Activated naive CD4-positive, alpha-beta T cell (primary cell): ENCODE measurements at regions not wholly inside any gene's neighbourhood (a gene's known extent, or its start where the extent isn't known, plus 50 kb on each side); places are given as distances from the start of the nearest gene placed in this dataset.

Experiments
- DNase-seq, 4 experiments: peaks; one replicate each; lab custom pipeline; 2025; lab: John Stamatoyannopoulos, UW

DNA sequence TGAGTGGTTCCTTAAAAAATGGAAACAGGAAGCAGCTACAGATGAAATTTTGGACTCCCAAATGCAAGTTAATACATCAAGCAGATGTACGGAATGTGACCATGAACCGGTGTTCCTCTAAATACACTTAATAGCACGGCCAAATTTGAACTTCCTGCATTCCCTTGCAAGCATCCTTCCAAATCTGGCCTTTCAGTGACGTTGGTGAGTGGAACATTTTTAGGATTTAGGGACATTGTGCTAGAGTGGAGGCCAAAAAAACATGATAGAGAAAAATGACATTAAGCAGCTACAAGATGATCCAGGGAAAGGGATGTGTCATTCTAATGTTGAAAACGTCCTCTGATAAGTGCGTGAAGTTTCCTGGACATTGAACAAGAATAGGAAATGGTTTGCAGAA lies 62.1 kb downstream of the CTAGE1 start:
- no peak for DNase-seq

DNA sequence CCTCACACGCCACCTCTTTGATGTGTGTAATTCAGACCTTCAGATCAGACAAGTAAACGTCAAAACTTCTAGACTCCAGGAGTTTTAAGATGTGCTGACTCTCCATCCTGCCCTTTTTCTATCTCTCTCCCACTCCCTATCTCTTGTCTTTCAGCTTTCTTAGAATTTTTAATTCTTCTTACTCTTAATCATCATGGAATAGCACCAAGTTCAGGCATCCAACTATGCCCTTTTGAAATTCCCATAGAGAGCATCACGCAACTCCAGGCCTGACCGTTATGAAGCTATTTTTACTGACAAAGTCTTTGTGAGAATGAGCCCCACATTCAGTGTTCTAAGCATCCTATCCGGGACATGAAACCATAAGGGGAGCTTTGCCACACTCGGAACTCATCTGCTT lies 62.6 kb downstream of the CTAGE1 start:
- no peak for DNase-seq

DNA sequence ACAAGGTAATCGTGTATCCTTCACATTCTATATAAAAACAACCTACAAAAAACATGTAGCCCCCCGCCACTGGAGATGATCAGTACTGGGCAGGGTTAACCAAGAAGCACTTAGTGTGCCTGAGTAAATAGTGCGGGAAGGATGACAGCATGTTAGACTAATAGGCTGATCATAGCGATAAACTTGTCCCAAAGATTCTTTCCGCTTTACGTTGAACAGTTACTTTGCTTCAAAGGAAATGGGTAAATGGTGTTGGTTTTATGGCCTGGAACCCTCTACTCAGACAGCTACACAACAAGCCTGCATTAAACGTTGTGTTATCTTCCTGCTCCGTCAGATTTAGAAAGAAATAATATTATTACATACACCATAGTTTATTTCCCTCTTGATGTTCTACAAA lies 67.7 kb downstream of the CTAGE1 start:
- no peak for DNase-seq

DNA sequence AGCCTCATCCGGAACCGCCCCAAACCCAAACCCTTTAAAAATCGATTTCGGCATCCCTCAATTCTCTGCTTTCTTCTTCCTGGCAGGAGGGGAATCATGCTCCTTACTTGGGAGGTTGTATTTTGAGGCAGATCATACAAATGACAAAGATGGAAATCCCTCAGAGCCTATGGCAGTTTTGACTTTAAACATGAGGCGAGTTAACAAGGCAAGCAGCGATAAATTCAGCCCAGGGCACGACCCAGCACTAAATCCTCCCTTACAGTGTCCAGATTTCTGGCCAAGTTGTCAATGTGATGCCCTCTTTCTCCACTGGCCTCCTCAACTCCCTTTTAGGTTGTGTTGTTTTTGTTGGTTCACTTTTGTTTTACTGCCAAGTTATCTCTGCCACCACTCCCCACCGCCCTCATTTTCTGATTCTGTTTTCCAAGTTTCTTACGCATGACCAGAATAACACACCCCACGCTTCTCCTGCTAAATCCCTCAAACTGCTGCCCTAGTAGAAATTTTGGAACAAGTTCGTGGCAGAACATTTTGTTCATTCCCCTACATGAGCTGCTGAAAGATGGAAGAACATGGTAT lies 68.3 kb downstream of the CTAGE1 start:
- no peak for DNase-seq

DNA sequence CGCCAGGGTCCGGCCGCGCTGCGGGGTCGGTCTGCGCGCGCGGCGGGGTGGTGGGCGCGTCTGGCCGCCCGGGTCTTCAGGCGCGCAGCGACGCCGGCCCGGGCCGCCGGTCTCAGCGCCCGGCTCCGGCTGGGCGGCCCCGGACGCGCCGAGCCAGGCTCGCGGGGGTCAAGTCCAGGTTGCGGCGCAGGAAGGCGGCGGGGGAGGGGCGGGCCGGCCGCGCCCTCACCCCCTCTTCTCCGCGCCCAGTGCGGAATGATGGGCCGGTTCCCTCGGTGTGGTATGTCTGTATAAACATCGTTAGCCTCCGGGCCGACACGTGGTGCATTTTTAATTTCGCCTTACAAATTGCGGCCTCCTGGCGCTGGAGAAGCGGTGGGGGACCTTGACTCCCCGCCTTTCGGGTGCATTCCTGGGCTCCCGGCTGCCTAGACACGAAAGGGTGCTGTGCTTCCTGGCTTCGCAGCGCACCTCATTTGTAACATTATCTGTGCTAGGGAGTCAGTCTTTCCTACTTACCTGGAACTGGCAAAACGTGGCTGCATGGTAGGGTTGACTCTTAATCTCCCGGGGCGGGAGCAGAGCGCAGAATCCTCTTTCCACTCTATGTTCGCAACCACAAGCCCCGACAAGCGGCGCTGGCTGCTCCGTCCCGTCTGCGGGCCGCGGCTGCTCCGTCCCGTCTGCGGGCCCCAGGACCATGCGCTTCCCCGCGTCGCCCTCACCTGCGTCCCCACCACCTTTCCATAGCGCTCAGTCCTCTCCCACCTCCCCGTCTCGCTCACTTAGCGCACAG lies 69.0 kb downstream of the CTAGE1 start:
- no peak for DNase-seq

DNA sequence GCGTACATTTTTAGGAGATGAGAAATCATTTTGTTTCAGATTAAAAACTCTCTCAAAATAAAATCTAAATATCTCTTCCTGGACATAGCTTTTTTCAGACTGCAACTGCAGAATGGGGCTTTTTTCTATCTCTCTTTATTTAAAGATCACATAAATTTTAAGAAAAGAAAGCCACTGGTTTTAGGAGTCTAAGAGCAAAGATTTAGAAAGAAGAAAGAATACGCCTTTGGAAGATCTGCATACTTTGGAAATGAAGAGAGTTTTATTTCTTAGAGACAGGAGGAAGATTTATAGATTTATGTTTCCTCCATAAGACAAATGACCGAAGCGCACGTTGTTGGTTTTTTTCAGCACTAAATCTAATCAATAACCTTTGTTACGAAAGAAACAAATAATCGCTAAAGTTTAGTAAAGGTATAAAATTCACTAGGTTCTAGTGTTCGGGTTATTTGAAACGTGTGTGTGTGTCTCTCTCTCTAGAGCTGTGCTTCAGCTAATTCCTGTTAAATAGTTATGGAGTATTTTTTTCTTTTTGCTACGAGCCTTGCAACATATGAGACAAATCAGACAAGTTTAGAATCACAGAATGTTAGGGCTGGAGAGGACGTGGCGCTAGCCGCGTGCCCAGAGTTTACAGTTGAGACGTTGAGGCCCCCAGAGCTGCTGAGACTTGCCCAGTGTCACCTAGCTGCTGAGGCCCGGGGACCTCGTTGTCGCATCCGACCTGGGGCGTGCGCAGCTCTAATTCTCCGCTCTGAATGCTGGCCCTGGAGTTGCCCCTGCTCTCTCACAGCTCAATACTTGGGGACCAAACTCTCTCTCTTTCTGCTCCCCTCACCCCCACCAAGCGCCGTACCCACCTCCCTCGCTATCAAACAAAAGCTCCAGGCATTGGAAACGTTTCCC lies 69.9 kb downstream of the CTAGE1 start:
- no peak for DNase-seq

DNA sequence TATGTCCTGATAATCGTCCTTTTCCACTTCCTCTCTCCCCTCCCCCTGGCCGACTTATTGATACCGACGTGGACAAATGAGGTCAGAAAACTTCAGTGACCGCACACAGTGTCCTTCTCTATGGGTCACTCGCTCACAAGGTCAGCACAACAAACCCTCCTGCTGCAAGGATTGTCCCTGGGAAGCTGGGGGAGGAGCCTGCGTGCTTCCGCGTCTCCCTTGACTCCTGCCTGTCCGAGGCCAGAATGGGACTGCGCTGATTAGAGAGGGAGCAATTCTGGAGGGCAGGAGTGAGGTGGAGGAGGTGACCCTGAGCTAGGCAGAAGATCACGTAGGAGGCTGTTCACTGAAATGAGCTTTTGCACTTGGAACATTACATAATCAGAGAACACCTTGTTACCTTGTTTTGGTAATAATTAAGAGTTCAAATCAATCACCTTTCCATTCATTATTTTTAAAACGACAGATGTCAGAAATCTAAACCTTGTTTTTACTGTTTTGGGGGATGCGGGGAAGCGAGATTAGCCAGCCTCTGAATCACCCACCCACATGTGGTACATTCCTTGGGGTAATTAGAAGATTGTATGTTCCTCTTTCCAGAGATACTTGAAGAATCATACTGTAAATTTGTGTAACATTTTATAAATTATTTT lies 70.6 kb downstream of the CTAGE1 start:
- no peak for DNase-seq

DNA sequence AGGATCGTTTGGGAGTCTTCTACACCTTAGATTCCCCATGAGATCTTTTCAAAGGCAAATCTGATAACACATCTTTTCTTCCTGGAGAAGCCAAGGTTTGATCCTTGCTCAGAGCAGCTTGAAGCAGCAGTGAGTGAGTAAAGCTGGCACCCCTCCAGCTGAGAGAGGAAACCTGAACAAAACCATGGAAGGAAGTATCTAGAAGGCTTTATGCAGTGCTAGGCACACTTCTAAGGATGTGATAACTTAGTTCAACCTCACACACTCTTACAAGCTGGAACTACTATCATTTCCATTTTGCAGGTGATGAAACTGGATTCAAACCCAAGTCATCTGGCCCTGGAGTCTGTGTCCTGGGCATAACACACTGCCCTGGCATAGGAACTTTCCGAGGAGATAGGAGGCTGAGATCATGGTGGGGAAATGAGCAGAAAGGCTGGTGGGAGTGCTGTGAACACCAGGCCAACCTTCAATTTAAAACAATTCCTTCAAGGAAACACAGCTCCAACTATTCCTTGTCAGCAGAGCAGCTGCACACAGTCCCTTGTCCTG lies 71.2 kb downstream of the CTAGE1 start:
- DNase-seq = no peak

DNA sequence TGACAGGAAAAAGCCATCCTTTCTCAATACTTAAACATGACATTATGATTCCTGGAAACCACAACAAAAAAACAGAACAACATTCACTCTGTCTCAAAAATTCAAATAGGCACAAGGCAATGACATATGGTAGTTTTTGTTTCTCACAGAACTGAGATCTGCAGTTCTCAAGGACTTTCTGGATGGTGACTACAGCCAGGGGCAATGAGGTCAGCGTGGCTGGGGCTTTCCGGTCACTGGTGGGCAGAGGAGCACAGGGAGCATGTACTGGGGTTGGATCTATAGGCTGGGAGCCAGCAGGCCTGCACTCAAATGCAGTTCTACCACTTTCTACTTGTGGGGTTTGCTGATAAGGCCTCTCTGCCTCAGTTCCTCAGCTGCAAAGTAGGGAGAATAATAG lies 72.0 kb downstream of the CTAGE1 start:
- DNase-seq = no peak

DNA sequence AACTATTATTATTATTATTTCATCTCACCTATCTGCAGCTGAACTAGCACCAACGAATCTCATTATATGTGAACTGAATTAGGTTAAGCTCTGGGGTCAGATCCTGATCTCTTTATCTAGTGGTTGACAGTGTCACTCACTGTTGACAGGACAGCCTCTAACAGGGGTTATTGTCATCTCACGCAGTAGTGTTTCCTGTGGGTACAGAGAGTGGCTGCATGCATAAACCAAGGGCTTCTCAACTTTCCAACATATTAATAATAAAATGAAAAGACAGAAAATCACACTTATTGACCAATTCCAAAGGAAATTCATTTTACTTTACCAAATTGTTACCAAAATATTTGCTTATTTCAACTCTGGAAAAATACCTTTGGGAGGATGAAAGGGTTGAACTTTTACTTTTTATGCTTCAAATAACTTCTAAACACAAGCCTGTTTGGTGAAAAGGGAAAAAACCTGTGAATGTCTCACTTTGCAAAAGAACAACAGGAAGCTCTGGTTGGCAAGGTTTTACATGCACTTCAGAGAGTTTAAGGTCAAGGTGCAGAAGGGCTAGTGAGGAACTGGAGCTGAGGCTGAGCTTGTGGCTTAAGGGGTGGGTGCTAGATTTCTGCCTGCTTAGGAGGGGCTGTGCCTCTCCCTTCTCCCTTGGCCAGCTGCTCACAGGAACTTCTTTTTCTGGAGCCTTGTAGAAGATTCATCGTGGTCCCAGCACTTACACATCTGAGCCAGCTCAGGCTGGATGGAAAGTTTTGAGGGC lies 72.6 kb downstream of the CTAGE1 start:
- DNase-seq = no peak

DNA sequence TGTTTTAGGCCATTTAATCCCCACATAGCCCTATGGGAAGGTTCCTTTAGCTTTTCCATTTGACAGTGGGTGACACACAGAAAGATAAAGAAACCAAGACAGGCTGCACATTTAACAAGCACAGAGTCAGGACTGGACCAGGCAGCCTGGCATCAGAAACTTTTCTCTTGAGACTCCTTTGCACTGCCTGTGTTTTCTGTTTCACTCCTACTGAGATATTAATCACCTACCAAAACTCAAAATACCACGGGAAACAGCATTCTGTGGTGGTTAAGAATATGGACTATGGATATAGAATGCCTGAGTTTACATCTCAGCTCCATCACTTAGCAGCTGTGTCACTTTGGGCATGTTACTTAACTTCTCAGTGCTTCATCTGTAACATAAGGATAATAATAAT lies 73.3 kb downstream of the CTAGE1 start:
- no peak for DNase-seq

DNA sequence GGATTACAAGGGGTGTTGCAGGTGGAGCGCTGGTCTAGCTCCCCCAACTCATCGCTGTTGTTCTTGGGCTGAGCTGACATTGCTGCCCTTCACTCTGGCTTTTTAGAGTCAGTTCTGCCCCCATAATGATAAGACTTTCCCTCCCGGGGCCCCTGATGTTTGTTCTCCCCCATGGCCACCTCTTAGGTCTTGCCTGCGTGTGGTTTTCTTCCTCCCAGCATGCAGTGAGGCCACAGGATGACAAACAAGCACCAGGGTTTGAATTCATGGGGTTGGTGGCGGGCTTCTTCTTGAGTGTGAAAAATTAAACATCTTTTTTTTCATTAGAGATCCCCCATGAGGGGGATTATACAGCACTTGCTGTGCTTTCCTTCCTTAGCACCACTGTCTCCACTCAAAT lies 74.1 kb downstream of the CTAGE1 start:
- DNase-seq = no peak

DNA sequence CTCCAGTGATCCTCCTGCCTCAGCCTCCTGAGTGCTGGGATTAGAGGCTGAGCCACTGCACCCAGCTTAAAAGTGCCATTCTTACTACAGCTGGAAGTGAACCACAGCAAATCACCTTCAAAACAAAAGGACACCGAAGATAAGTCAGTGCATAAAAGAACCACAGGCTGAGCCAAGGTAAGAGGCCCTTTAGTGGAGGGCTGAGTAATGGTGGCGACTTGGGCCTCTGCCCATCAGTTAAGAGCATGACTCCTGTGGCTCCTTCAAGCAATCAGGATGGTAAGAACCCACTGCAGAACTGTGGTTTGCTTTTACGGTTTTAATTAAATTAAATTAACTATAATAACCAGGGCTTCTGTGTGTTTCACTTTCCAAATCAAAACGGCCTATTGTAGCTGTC lies 75.1 kb downstream of the CTAGE1 start:
- DNase-seq = no peak

DNA sequence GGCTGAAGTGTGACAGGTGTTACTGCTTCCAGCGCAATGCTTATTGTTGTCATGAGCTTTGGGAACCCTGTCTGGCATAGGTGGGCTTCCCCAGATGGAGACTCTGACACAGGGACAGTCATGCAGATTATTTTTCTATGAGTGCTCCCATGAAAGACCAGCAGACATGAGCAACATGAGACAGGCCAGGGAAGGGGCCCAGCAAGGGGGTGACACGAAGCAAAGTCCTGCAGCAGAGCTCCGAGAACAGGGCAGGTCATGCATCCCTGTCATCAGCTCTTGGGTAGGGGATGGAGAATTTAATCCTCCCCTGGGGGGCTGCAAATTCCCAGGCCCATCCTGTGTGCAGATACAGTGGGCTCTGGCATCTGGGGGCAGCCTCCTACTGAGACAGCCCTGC lies 77.4 kb downstream of the CTAGE1 start:
- DNase-seq = no peak

DNA sequence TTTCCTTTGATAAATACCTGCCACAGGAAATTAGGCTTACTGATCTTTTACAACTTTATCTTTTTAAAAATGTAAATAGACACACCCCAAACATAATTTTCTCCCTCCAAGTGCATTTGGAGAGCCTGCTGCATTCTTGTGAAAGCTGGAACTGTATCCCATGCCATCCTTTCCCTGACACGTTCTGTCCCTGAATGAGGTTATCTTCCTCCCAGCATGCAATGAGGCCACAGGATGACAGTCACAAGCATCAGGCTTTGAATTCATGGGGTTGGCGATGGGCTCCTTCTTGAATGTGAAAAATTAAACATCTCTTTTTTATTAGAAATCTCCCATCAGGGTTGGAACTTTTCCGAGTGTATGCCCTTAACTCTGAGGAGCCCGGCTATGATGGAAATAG lies 77.8 kb downstream of the CTAGE1 start:
- no peak for DNase-seq

DNA sequence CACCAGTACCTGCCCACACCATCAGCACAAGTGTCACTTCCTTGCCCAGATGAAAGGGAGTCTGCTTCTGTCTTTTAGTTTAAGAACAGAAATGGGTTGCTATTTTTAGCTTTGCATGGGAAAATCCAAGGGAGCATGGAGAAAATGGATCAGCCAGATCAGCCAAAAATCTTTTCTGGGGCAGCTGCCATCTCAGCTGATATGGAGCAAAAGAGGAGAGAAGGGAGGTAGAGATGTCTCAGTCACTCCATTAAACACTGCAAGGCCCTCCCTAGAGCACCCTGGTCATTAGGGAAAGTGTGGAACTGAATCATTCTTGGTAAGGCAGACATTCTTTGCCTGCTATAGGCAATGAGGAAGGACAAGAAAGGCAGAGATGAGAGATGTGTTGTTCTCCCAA lies 79.9 kb downstream of the CTAGE1 start:
- DNase-seq = no peak

DNA sequence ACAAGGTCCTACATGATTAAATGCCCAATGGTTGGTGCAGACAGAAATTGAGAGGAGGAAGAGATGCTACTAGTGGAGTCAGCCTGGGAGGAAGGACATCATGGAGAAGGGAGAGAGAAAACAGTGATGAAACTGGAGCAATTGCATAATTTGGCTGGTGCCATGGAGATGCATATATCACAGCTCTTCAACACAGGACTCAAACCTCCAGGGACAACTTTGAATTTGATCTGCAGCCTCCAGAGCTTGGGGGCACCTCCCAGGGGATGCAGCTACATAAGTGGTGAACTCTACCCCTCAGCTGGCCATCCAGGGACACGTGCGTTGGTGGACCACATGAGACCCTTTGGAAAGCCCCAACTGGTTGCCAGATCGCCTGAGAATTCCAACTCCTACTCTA lies 80.4 kb downstream of the CTAGE1 start:
- no peak for DNase-seq

DNA sequence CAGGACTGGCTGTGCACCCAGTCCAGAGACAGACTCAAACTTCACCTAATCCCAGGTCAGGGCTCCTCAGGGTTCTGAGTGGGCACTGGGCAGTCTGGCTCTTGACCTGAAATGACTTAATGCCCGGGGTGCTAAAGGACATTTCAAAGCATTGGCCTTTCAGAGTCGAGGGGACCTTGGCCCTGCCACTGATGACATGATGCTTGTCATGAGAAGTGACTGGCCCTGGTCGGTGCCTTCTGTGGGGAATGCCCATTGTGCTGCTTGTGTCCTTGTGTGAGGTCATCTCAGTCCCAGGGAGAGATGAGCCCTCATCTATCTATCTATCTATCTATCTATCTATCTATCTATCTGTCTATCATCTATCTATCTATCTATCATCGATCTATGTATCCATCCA lies 81.3 kb downstream of the CTAGE1 start:
- no peak for DNase-seq

DNA sequence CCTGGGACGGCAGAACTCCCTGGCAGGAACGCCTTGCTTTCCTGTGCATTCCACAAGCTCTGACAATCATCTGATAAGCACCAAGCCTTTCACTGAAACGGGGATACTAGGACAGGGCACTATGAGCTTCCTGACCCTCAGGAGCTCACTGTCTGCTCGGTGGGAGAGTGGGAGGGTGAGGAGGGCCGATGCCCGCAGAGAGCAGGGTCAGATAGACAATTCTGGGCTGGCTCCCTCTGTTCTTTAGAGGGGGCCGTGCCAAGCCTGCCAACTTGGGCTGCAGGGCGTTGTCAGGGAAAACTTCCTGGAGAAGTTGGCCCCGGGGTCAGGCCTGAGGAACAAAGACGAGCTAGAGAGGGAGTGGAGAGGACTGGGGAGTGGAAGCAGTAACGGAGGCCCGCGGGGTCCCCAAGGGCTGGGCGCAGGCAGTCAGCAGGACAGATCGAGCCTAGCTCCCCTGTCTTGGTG lies 82.0 kb downstream of the CTAGE1 start:
- DNase-seq = no peak

DNA sequence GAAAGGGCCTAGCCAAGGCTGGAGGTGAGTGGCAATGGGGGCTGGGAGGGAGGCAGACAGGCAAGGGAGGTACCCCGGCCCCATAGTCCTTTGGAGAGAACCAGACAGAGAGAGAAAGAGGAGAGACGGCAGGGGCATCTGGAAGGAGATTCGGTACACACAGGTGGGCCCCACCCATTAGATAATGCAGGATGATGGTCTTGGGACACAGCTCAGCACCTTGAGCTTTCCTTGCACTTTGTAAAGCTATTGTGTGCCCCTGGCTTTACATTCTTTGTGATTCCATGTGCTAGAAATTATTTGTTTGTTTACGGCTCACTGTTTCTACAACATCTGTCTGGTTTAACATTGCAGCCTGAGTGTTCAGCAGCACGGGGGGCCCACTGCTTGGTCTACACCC lies 83.1 kb downstream of the CTAGE1 start:
- DNase-seq = no peak

DNA sequence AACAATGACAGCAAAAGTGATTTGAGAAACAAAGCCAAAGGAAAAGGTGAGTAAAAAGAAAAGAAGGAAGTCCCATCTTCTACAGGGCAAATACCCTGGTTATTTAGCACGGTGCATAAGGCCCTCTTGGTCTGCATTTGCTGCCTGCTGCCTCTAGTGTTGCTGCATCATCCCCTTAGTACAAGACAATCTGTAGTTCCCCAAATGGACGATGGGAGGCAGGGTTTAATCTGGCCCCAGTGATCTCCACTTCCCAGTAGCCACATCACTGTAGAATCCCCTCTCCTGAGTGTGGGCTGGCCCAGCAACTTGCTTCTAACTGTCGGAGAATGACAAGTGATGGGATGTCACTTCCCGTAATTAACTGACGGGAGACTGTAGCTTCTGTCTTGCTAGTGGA lies 85.1 kb downstream of the CTAGE1 start:
- no peak for DNase-seq
